GM19463 (cell line): ENCODE measurements at regions not wholly inside any gene's neighbourhood (a gene's known extent, or its start where the extent isn't known, plus 50 kb on each side); places are given as distances from the start of the nearest gene placed in this dataset.

Experiments used
- ATAC-seq: cut with Tn5 transposase; IDR thresholded peaks from one replicate; pipeline ENCODE4 v1.9.1; 2021; ENCODE audit warnings: mild to moderate bottlenecking, moderate library complexity; ENCODE audit not compliant: unreplicated experiment

DNA sequence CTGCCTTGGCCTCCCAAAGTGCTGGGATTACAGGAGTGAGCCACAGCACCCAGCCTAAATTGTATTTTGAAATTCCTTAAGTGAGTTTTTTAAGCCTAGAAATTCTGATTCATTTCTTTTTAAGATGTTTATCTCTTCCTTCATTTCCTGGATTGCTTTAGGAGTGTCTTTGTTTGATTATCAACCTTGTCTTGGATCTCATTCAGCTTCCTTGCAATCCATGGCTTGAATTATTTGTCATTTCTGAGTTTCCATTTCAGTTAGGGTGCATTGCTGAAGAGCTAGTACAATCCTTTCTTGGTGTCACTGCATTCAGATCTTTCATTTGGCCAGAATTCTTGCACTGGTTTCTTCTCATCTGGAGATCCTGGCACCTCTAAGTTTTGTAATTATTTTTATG, 606.4 kb upstream of the ZNF804A start:
- ATAC-seq, result no peak

- peak; percentile 62 for ATAC-seq
Observed at GRCh38 chr2:183993052-183993451, 605.3 kb upstream of the ZNF804A start.

DNA sequence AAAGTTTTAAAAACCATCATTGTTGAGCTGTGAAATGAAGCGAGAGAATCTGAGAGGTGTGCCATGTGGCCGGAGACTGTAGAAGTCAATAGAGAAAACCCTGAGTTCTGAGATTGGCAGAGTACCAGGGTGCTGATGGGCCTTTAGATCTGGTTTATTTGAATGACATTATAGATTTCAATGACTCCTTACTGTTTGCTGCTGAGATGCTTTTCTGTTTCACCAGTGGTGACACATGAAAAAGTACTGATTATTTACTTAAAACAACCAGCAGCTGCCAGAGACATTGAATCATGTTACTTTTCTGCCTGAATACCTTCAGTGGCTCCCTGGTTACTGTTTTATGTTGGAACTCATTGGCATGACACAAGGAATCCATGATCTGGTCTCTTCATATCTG, 602.7 kb upstream of the ZNF804A start:
- ATAC-seq, result no peak

- no peak for ATAC-seq
Observed at GRCh38 chr2:183996825-183997793, 601.2 kb upstream of the ZNF804A start.

- ATAC-seq, result peak; percentile 95
Observed at GRCh38 chr2:183998041-183998796, 600.1 kb upstream of the ZNF804A start.

DNA sequence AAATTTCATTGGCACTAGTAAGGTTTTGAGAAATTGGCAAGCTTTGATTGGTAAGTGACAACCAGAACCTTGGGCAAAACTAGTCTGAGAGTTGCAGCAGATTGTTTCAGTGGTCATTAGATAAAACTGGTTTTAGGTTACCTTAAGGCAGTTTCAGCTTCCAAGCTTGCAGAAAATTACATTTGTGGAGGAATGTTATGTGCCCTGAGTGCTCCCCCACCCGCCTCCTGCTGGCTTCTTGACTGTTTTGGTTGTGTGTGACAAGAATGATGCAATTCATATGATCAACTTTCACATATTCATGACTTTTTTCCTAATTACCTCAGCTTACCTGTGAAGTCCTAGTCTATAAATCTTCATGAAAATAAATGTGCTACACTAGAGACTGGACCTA, 599.5 kb upstream of the ZNF804A start:
- peak; percentile 18 for ATAC-seq

DNA sequence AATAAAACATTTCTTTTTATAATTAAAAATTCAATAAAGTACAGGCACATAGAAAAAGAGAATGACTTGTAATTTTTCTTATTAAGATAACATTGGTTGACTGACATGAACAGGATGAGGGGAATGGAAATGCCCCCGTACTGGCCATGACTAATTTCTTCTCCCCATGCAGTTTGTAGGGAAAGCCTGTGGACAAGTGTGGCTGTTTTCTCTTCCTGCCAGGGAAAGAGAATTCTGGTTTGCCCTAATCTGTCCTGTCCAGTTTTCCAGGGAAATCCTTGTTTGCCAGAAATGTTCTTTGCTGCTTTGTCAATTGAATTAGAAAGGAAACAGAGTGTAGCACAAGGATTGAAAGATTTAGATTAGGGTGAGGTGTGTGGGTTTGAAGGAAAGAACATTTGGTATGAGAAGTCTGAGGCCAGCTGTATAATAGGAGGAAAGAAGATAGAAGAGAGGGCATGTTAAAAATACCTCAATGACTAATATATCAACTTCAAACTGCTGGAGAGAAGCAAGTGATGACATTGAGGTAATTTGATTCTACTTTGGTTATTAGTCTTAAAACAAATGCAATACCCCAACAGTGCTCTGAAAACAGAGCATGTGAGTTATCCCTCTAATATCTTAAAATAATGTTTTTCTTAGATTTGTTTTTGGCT, 593.9 kb upstream of the ZNF804A start:
- peak; percentile 89 for ATAC-seq

- ATAC-seq, result peak; percentile 49
Observed at GRCh38 chr2:184004948-184005672, 593.2 kb upstream of the ZNF804A start.

DNA sequence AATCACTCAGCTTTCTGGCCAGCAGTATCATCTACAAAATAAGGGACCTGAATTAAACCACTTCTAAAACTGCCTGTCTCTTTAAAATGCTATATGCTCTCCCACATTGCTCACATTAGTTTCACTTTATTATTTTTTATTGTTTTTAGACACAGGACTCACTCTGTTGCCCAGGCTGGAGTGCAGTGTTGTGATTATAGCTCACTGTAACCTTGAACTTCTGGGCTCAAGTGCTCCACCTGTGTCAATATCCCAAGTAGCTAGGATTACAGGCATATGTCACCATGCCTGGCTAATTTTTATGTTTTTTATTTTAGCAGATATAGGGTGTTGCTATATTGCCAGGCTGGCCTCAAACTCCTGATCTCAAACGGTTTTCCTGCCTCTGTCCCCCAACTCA, 591.3 kb upstream of the ZNF804A start:
- ATAC-seq, result no peak

DNA sequence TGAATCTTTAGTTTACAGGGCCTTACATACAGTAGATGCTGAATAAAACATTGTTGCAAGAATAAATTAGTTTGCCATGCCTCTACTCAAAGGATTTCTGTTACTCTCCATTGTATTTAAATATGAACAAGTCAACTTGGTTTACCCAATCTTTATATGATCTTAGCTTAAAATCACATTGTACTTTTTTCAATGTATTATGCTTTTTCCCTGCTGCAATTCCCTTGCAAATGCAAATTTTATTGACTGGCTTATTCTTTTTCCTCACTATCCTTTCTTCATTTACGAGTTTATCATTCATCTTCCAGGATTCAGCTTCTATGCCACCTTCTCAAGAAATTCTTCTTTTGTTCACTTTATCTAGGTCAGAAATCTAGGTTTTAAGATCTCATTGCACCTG, 571.4 kb upstream of the ZNF804A start:
- no peak for ATAC-seq

- no peak for ATAC-seq
Observed at GRCh38 chr2:184030245-184030644, 568.1 kb upstream of the ZNF804A start.

DNA sequence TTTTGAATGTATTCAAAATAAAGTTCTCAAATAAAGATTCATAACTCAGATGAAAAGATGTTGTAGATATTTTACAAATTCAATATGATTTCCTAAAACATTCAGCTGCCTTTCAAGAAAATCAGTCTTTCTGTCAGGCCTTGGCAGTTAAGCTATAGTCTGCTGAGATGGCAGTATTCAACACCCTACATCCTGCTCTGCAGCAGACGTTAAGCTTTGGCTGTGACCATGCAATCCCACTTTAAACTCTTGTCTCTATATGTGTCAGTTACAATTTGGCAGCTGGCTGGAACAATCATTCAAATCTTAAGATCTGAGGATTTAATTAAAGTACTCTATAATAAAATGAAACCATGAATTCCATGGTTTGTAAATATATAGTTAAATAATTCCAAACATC, 567.3 kb upstream of the ZNF804A start:
- no peak for ATAC-seq

DNA sequence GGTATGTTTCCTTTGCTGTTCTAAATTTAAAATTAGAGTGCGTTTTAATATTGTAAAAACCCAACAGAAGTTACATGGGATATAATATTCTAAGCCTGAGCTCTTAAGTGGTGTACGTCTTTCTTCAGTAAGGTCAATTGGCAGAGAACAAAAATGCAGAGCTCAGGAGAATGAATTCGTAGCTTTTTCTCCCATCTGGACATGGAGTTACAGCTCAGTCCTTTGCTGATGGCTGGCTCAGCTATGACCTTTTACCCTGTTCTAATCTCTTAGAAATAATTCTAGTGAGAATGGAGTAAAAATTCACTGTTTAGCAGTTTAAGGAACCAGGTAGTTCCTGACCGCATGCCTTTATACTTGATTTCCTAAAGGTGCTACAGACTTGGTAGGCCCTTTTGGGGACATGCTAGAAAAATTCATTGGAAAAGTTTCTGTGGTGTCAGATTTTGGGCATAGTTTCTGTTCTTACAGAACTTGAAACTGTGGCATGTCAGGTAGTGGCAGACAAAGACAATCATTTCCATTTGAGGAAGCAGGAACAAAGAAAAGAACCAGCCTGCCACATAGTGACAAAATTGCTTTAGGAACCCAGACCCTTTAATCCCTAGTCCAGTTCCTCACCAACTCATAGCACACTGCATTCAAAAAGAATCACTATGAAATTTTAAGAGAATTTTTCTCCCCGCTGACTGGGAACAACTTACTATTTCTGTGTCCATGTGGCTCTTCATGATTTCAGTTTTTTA, 566.8 kb upstream of the ZNF804A start:
- no peak for ATAC-seq

DNA sequence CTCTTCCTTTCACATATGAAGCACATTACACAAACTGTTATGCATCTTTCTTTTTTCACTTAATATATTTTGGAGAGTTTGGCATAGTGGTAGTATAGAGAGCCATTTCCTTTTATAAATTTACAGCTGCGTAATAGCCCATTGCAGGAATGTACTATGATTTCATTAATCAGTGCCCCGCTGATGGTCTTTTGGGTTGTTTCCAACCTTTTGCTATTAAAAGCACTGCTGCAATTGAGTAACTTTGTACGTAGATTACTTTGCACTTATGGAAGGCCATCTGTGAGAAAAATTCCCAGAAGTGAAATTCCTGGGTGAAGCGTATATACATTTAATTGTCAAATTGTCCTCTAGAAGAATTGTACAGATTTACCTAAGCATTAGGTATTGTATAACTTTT, 565.3 kb upstream of the ZNF804A start:
- ATAC-seq, result no peak

DNA sequence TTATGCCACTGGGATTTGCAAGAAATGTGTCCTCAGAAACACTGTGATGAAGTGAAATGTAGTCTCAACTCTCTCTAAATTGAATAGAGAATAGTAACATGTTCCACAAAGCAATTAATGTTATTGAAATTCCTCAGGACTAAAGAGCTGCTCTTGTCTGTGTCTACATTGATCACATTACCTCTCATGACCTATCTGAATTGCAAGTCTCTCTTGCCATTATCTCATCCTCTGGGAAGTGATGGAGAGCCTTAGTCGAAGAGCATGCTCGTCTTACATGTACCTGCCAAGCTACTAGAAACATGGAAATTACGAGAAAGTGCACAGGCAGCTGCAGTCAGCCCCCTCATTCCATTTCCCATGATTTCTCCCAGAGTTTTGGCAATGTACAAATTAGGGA, 561.1 kb upstream of the ZNF804A start:
- ATAC-seq, result no peak

DNA sequence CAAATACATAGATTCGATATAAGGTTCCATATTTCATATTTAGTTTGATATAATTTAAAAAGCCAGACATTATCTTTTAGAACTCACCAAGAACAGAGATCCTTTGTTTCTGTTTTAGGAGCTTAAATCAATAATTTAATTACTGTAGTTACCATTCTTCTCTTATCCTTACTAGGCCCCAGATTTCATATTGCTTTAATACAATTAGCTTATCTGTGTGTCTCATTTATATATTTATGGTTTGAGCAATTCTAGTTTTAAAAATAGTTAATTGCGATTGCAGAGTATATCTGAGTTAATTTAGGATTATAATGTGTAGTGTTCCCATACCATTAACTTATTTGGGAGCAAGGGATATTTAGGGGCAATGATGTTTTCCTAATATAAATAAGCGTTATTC, 558.8 kb upstream of the ZNF804A start:
- no peak for ATAC-seq

DNA sequence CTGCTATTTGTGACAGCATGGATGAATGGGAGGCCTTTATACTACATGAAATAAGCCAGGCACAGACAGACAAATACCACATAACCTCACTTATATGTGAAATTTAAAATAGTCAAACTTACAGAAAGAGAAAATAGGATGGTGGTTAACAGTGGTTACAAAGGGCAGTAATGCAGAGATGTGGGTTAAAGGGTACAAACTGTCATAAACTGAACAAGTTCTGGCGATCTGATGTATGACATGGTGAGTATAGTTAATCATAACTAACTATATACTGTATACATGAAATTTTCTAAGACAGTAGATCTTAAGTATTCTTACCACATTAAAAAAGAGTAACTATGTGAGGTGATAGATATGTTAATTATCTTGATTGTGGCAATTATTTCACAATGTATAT, 558.1 kb upstream of the ZNF804A start:
- ATAC-seq, result no peak

GRCh38 chr2:184041077-184041476, 557.3 kb upstream of the ZNF804A start:
- ATAC-seq, result no peak

DNA sequence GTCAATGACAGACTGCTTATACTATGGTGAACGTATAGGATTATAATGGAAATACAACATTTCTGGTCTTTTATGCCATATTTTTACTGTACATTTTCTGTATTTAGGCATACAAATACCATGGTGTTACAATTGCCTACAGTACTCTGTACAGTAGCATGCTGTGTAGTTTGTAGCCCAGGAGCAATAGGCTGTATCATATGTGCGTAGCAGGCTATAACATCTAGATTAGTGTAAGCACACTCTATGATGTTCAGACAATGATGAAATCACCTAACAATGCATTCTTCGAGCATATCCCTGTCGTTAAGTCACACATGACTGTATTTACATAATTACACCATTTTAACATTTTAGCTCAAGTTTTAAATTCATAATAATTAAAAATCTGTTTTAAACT, 556.6 kb upstream of the ZNF804A start:
- no peak for ATAC-seq

DNA sequence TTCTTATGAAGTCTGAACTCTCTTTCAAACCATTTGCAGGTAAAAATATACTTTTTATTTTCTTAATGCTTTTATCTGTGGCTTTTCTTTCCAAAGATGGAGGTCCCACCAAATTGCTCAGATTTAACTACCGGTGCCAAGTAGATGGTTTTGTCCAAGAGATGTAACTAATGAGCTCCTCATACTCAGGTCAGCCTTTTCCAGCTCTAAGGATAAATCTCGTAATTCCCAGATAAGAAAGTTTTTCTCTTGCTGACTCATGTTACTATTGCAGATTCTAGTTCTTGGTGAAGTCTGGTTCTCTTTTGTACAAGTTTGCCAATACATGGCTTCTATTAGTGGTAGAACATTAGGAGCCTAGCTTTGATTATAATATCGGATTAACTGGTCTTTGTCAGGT, 550.8 kb upstream of the ZNF804A start:
- ATAC-seq, result no peak
